HG02623 (cell line): ENCODE measurements at regions not wholly inside any gene's neighbourhood (a gene's known extent, or its start where the extent isn't known, plus 50 kb on each side); places are given as distances from the start of the nearest gene placed in this dataset.

ENCODE experiments used
- ATAC-seq: cut with Tn5 transposase; IDR thresholded peaks from one replicate; pipeline ENCODE4 v1.9.1; 2021; ENCODE audit warnings: moderate library complexity; ENCODE audit not compliant: unreplicated experiment

DNA sequence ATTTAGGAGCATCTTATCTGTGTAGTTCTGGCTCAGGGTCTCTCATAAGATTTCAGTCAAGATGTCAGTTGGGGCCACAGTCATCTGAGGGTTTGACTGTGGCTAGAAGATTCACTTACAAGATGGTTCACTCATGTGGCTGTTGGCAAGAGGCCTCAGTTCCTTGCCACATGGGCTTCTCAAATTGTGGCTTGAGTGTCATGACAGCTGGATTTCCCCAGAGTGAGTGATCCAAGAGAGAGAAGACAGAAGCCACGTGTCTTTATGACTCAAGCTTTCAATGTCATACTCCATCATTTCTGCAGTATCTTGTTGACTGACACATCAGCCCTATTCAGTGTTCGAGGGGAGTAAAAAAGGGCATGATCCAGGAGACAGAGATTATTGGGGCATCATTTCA lies 131.3 kb upstream of the AP1S2 start:
- no peak for ATAC-seq

- ATAC-seq, result no peak
Measured at GRCh38 chrX:15983034-15983433, 128.4 kb upstream of the AP1S2 start.

- ATAC-seq, result no peak
Measured at GRCh38 chrX:15977644-15978043, 123.0 kb upstream of the AP1S2 start.

- ATAC-seq, result no peak
Measured at GRCh38 chrX:15976396-15976795, 121.8 kb upstream of the AP1S2 start.

- ATAC-seq, result no peak
Measured at GRCh38 chrX:15973946-15974345, 119.3 kb upstream of the AP1S2 start.

GRCh38 chrX:15973299-15973698 lies 118.7 kb upstream of the AP1S2 start:
- no peak for ATAC-seq

GRCh38 chrX:15971696-15972095 lies 117.1 kb upstream of the AP1S2 start:
- no peak for ATAC-seq

DNA sequence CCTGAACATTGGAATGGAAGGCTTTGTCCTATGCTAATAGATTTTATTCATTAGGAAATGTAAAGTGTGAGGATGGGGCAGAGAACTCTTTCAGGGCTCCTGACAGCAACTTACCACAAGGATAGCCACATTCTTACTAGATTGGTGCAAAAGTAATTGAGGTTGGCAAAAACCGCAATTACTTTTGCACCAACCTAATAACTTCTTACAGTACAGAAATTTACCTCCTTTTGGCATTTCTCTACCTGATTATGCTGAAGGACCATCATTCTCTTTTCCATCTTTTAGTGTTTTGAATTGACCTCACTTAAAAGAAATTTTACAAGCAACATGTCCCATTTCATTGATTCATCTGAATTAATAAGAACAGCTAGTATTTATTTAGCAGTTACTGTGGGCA lies 109.2 kb upstream of the AP1S2 start:
- no peak for ATAC-seq

DNA sequence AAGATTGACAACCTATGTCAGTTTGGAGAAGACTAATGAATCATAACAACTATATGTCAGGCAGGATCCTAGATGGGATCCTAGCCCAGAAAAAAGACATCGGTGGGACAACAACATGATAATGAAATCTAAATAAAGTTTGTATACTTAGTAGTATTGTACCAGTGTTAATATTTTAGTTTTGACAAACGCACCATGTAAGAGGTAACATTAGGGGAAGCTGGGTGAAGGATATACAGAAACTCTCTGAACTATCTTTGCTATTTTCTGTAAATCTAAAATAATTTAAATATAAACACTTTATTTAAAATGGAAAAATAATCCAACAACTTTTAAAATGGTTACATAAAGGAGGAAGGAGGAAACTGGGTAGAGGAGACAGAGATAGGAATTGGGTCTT lies 105.6 kb upstream of the AP1S2 start:
- ATAC-seq, result no peak

GRCh38 chrX:15956681-15957080 lies 102.1 kb upstream of the AP1S2 start:
- ATAC-seq, result no peak

DNA sequence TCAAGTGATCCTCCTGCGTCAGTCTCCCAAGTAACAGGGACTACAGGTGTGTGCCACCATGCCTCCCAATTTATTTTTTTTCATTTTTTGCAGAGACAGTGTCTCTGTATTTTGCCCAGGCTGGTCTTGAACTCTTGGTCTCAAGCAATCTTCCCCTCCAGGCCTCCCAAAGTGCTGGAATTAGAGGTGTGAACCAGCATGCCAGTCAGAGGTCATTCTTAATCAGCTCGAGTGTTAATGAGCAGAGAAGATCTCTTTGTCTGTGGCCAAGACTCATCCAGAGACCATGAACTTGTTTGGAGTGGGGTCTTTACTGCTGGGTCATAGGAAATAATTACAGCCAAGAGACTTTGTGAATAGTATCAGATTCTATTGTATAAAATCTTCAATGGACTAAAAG lies 99.2 kb upstream of the AP1S2 start:
- ATAC-seq, result no peak

DNA sequence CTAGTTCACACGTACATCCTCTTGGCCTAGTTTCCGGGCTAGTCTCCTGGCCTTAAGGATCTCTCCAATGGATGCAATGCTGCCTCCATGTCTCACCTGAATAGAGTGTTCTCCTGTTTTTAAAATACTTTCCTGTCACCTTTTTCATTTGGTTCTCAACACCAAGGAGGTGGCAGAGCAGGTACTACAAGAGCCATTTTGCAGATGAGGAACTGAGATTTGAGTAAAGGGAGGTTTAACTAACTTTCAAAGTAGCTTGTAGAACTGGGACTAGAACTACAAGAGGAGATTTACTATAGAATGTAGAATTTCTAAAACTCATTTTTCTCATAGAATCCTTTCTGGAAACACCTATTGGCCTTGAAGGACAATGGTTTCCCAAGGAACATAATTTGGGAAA lies 97.6 kb upstream of the AP1S2 start:
- ATAC-seq, result no peak

- no peak for ATAC-seq
Measured at GRCh38 chrX:15948318-15948660, 93.7 kb upstream of the AP1S2 start.

- no peak for ATAC-seq
Measured at GRCh38 chrX:15947648-15948317, 93.2 kb upstream of the AP1S2 start.

- ATAC-seq, result no peak
Measured at GRCh38 chrX:15946783-15947580, 92.4 kb upstream of the AP1S2 start.

DNA sequence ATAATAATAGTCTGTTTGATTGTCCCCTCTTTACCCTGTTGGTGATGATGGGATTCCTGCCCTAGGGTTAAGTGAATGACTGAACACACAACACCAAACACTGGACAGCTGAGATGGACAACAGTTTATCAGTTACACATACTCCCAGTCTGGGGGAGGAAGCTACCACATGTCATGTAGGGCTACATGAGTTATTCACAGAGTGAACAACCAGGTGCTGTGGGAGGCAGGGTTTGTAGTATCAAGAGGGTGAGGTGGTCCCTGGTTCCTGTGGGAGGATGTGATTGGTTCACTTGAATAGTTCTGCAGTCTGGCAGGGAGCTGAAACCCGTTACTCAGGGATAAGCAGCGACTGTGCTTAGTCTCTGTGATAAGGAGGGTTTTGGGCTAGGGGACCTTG lies 88.8 kb upstream of the AP1S2 start:
- no peak for ATAC-seq

DNA sequence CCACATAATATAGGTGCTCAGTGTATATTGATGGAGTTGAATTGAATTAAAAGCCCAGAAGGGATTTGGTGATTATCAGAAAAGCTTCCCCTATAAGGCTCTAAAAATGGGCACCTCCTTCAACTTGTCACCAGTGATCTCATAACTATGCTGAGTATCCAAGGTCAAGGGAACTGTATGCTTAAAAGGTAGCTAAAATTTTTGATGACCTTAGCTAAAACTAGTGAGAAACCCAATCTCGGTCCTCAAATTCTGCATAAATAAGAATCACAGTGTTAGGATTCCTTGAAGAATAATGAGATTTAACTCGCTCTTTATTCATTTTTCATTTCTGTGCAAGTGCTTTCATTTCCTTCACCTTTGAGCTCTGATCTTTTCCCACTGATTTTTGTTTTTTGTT lies 87.7 kb upstream of the AP1S2 start:
- no peak for ATAC-seq

- no peak for ATAC-seq
Measured at GRCh38 chrX:15939737-15940136, 85.1 kb upstream of the AP1S2 start.

DNA sequence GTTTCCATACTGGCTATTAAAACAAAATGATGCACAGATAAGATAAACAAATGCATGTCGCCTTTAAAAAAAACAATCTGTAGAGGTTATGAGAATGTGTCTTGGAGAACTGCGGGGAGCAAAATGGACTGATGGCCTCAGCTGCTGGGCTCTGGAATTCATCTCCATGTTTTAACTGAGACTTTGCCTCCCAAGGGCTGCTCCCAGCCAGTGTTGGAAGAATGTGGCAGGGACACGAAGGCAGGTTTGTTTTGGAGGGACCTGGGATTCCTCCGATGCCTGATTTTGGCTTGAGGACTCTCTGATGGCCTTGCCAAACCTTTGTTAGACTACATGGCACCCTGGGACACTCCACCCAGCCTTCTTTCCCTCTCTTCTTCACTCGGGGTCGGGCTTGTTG lies 83.5 kb upstream of the AP1S2 start:
- no peak for ATAC-seq

DNA sequence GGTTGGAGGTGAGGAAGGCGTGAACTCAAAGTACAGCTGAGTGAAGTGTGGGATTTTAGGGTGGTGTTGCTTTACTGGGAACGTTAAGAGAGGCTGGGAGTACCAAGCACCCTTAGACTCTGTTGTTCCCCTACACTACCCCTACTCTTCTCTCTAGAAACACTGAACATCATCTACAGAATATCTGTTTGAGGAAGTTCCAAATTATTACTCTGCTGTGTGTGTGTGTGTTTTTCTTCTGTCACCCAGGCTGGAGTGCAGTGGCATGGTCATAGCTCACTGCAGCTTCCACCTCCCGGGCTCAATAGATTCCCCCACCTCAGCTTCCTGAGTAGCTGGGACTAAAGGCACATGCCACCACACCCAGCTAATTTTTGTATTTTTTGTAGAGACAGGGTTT lies 76.7 kb upstream of the AP1S2 start:
- ATAC-seq, result no peak

DNA sequence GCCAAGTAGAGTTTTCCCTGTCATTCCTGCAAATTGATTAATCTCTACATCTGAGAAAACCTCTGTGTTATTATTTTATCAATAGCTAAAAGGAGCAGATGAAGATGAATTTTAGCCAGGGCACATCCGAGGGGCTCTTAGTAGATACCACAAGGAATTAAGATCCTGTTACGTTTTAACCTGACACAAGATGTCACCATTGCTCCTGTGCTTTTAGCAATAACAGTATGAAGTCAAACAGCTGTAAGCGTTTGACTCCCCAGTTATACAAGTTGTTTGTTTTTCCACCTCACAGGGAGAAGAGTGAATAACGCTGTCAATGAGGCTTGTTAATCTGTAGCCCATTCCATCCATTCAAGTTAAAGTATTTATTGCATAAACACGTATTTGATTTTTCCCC lies 76.0 kb upstream of the AP1S2 start:
- no peak for ATAC-seq

GRCh38 chrX:15929194-15929593 lies 74.6 kb upstream of the AP1S2 start:
- no peak for ATAC-seq

DNA sequence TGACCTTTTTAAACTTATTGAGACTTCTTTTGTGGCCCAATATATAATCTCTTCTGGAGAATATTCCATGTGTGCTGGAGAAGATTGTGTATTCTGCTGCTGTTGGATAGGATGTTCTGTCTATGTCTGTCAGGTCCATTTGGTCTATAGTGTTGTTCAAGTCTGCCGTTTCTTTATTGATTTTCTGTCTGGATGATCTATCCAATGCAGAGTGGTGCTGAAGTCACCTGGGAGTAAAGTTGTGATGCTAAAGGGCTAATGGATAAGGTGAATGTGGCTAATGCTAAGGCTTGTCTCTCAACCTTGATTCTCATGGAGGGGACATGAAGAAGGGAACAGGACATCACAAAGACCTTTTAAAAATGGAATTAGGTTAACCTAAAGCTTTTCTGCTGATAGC lies 72.0 kb upstream of the AP1S2 start:
- no peak for ATAC-seq
